H9 (cell line): ENCODE measurements at regions not wholly inside any gene's neighbourhood (a gene's known extent, or its start where the extent isn't known, plus 50 kb on each side); places are given as distances from the start of the nearest gene placed in this dataset.

Source experiments
- DNase-seq: peaks from one replicate; pipeline ENCODE4 v3.0.0-alpha.2; 2017
- H2AFZ ChIP-seq: one replicate; pipeline ENCODE4 v1.6.1; 2013; ENCODE audit warnings: mild to moderate bottlenecking, low read length, control low read depth, moderate library complexity
- H2AK5ac ChIP-seq: 2 replicates; pipeline ENCODE4 v1.6.1; 2013; ENCODE audit warnings: low read length, control low read depth, mixed read lengths; ENCODE audit not compliant: insufficient read length
- H2BK120ac ChIP-seq: one replicate; pipeline ENCODE4 v1.6.1; 2013; ENCODE audit warnings: low read depth, mild to moderate bottlenecking, low read length, control low read depth, inconsistent platforms; ENCODE audit not compliant: poor library complexity, severe bottlenecking
- H2BK12ac ChIP-seq: 2 replicates; pipeline ENCODE4 v1.6.1; 2013; ENCODE audit warnings: low read length, control low read depth, mixed read lengths, low read depth; ENCODE audit not compliant: insufficient read length
- H2BK15ac ChIP-seq: 2 replicates; pipeline ENCODE4 v1.6.1; 2013; ENCODE audit warnings: low read depth, low read length, control low read depth
- H2BK20ac ChIP-seq: one replicate; pipeline ENCODE4 v1.6.1; 2013; ENCODE audit warnings: low read depth, mild to moderate bottlenecking, low read length, control low read depth, inconsistent platforms; ENCODE audit not compliant: poor library complexity, severe bottlenecking
- H2BK5ac ChIP-seq: 2 replicates; pipeline ENCODE4 v1.6.1; 2013; ENCODE audit warnings: low read length, control low read depth, mixed read lengths; ENCODE audit not compliant: insufficient read length
- H3K14ac ChIP-seq: 2 replicates; pipeline ENCODE4 v1.6.1; 2013; ENCODE audit warnings: low read length, control low read depth; ENCODE audit not compliant: insufficient read depth
- H3K18ac ChIP-seq: 2 replicates; pipeline ENCODE4 v1.6.1; 2013; ENCODE audit warnings: low read depth, mild to moderate bottlenecking, mixed read lengths, low read length, control low read depth; ENCODE audit not compliant: insufficient read length
- H3K23ac ChIP-seq: 2 replicates; pipeline ENCODE4 v1.6.1; 2013; ENCODE audit warnings: low read length, control low read depth, mixed read lengths, low read depth; ENCODE audit not compliant: insufficient read length
- H3K23me2 ChIP-seq: 2 replicates; pipeline ENCODE4 v1.6.1; 2013; ENCODE audit warnings: low read depth, mild to moderate bottlenecking, mixed read lengths, low read length, control low read depth; ENCODE audit not compliant: insufficient read length, poor library complexity, severe bottlenecking
- H3K27ac ChIP-seq: 2 replicates; pipeline ENCODE4 v1.5.1; 2013; ENCODE audit warnings: low read length, control low read depth, mixed read lengths, low read depth; ENCODE audit not compliant: insufficient read length
- H3K27me3 ChIP-seq: 2 replicates; pipeline ENCODE4 v1.6.1; 2013; ENCODE audit warnings: low read length, control low read depth, inconsistent platforms; ENCODE audit not compliant: insufficient read depth
- H3K4ac ChIP-seq: 2 replicates; pipeline ENCODE4 v1.6.1; 2013; ENCODE audit warnings: low read depth, mild to moderate bottlenecking, control low read depth, inconsistent platforms, low read length, moderate library complexity
- H3K4me1 ChIP-seq: 2 replicates; pipeline ENCODE4 v1.6.1; 2013; ENCODE audit warnings: low read length, control low read depth, inconsistent platforms; ENCODE audit not compliant: insufficient read depth
- H3K4me2 ChIP-seq: 2 replicates; pipeline ENCODE4 v1.6.1; 2013; ENCODE audit warnings: low read length, control low read depth, mixed read lengths; ENCODE audit not compliant: insufficient read length, insufficient read depth
- H3K56ac ChIP-seq: 2 replicates; pipeline ENCODE4 v1.6.1; 2013; ENCODE audit warnings: low read depth, mild to moderate bottlenecking, mixed read lengths, low read length, control low read depth; ENCODE audit not compliant: insufficient read length
- H3K79me1 ChIP-seq: 2 replicates; pipeline ENCODE4 v1.6.1; 2013; ENCODE audit warnings: low read depth, mild to moderate bottlenecking, moderate library complexity, low read length, control low read depth, inconsistent platforms; ENCODE audit not compliant: insufficient read depth, poor library complexity, severe bottlenecking
- H3K79me2 ChIP-seq: 2 replicates; pipeline ENCODE4 v1.6.1; 2013; ENCODE audit warnings: low read length, control low read depth, inconsistent platforms; ENCODE audit not compliant: insufficient read depth
- H3K9ac ChIP-seq: 2 replicates; pipeline ENCODE4 v1.6.1; 2013; ENCODE audit warnings: low read length, control low read depth, mixed read lengths; ENCODE audit not compliant: insufficient read length; ENCODE audit errors: extremely low read depth
- H3K9me3 ChIP-seq: one replicate; pipeline ENCODE4 v1.6.1; 2013; ENCODE audit warnings: low read depth, low read length, inconsistent platforms; ENCODE audit not compliant: control insufficient read depth
- H3T11ph ChIP-seq: one replicate; pipeline ENCODE4 v1.6.1; 2013; ENCODE audit warnings: mild to moderate bottlenecking, low read length, control low read depth, inconsistent platforms
- H4K20me1 ChIP-seq: one replicate; pipeline ENCODE4 v1.6.1; 2013; ENCODE audit not compliant: control insufficient read depth, insufficient read length, insufficient read depth
- H4K5ac ChIP-seq: 2 replicates; pipeline ENCODE4 v1.6.1; 2013; ENCODE audit warnings: low read depth, mild to moderate bottlenecking, mixed read lengths, low read length, control low read depth; ENCODE audit not compliant: insufficient read length
- H4K8ac ChIP-seq: replicated peaks from 2 replicates; pipeline ENCODE4 v1.6.1; 2013; ENCODE audit warnings: low read length, control low read depth, mixed read lengths, low read depth; ENCODE audit not compliant: insufficient read length
- H4K91ac ChIP-seq: 2 replicates; pipeline ENCODE4 v1.6.1; 2013; ENCODE audit warnings: low read depth, mild to moderate bottlenecking, moderate library complexity, mixed read lengths, low read length, control low read depth; ENCODE audit not compliant: insufficient read length
- H3K27ac Mint-ChIP-seq, 3 experiments: 2 replicates in 2 of 3; 3 replicates in 1 of 3; pipeline ENCODE4 v1.8.0; 2020 to 2021; ENCODE audit warnings: mixed read lengths in 3 of 3, mild to moderate bottlenecking in 1 of 3, moderate library complexity in 1 of 3
- H3K27me3 Mint-ChIP-seq: 2 replicates; pipeline ENCODE4 v1.8.0; 2021; ENCODE audit warnings: low read depth, mild to moderate bottlenecking, moderate library complexity, mixed read lengths
- H3K36me3 Mint-ChIP-seq, 3 experiments: 2 replicates in 2 of 3; 3 replicates in 1 of 3; pipeline ENCODE4 v1.8.0; 2020 to 2021; ENCODE audit warnings: low read depth in 3 of 3, mixed read lengths in 3 of 3; ENCODE audit not compliant: insufficient read depth in 1 of 3
- H3K4me1 Mint-ChIP-seq, 2 experiments: 2 replicates each; pipeline ENCODE4 v1.8.0; 2020; ENCODE audit warnings: mixed read lengths in 2 of 2
- H3K4me3 Mint-ChIP-seq, 2 experiments: 2 replicates in 1 of 2; 3 replicates in 1 of 2; pipeline ENCODE4 v1.8.0; 2020 to 2021; ENCODE audit warnings: mild to moderate bottlenecking in 2 of 2, mixed read lengths in 2 of 2, moderate library complexity in 1 of 2
- H3K9me3 Mint-ChIP-seq, 2 experiments: 2 replicates in 1 of 2; 3 replicates in 1 of 2; pipeline ENCODE4 v1.8.0; 2020; ENCODE audit warnings: mild to moderate bottlenecking in 2 of 2, mixed read lengths in 2 of 2, moderate library complexity in 1 of 2
- CTCF ChIP-seq: fragments of 200-600 bp; sonication (generic); conservative IDR thresholded peaks from 3 replicates; pipeline ENCODE4 v1.8.0; 2021; ENCODE audit warnings: antibody characterized with exemption, mild to moderate bottlenecking
- WGBS: extraction: QIAGEN DNeasy Blood & Tissue Kit; methylation state at CpG from one replicate; pipeline ENCODE4 v1.1.7; 2013; ENCODE audit warnings: missing lambda C conversion rate, low lambda C conversion rate, mixed read lengths; ENCODE audit not compliant: insufficient read length; ENCODE audit errors: extremely low coverage; 5-methylcytosine and 5-hydroxymethylcytosine counted together

GRCh38 chr4:182023469-182023868 is 219.7 kb upstream of the TENM3 start:
- DNase-seq, result no peak
- Histone ChIP-seq H3K27ac (no peak overlapping the region), H3K56ac (no peak overlapping the region), H3K79me1 (no peaks in the 10 kb centered on the region), H2BK20ac (no peak overlapping the region), H2BK120ac (no peak overlapping the region), H3K9ac (no peak overlapping the region), H4K91ac (no peak overlapping the region), H4K20me1 (no peaks in the 10 kb centered on the region), H3K23me2 (no peaks in the 10 kb centered on the region), H4K5ac (no peak overlapping the region), H2BK5ac (no peak overlapping the region), H2BK12ac (no peak overlapping the region), H3K23ac (no peak overlapping the region), H3T11ph (no peak overlapping the region), H2BK15ac (no peak overlapping the region), H3K4me1 (no peaks in the 10 kb centered on the region), H2AFZ (no peak overlapping the region), H3K27me3 (no peaks in the 10 kb centered on the region), H3K14ac (no peak overlapping the region), H4K8ac (no peak overlapping the region), H3K4ac (no peak overlapping the region), H3K79me2 (no peaks in the 10 kb centered on the region), H3K4me2 (no peak overlapping the region), H3K18ac (no peak overlapping the region), H3K9me3 (no peaks in the 10 kb centered on the region), H2AK5ac (no peak overlapping the region)
- H3K27me3 Mint-ChIP-seq, result no peaks in the 10 kb centered on the region; the same call in 1 of the 2 replicates
- H3K27ac Mint-ChIP-seq, result no peak overlapping the region
- H3K9me3 Mint-ChIP-seq, result peaks cover 18 to 21% of the 10 kb centered on the region in 2 experiments
- no peak overlapping the region for H3K4me3 Mint-ChIP-seq
- WGBS, result no CpG with 5 or more reads among the region's 3 CpGs
- peaks cover 8% of the 10 kb centered on the region in 2 experiments for H3K4me1 Mint-ChIP-seq
- no peak for TF ChIP-seq CTCF
- peaks cover 11 to 28% (median 25%) of the 10 kb centered on the region in 3 experiments; a peak in 6 of 7 replicates for H3K36me3 Mint-ChIP-seq
